ENCODE measurements at regions not wholly inside any gene's neighbourhood (a gene's known extent, or its start where the extent isn't known, plus 50 kb on each side); places are given as distances from the start of the nearest gene placed in this dataset.

DNA sequence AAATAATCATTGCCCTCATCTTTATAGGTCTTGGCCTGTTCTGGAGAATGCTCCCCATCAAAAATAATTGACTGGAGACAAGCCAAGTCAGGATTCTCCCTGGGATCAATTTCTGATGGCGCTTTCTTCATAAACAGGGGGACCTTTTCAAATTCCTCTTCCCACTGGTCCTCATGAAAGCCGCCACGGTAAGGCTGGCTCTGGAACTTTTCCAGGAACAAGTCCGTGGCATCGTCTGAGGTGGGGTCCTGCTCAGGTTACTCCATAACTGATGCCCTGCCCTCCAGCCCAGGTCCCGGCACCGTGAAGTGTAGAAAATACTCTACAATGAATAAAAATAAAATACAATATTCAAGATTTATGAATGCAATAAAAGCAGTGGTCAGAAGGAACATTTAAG, 79.4 kb upstream of the IGFBP3 start:
- Histone ChIP-seq H3K79me1 (ENCODE audit: low read depth in 1 of 2, low read length in 2 of 2) (no peaks in the 10 kb centered on the region), H4K20me1 (ENCODE audit: insufficient read depth, low read length) (no peaks in the 10 kb centered on the region), H2BK20ac (ENCODE audit: low read depth, low read length) (no peak overlapping the region), H3K9me1 (ENCODE audit: insufficient read depth, low read length) (peaks cover 14% of the 10 kb centered on the region), H2BK15ac (ENCODE audit: low read depth, low read length) (no peak overlapping the region), H3K9me3 (ENCODE audit: control insufficient read depth, insufficient read depth, low read length) (0 out of 2 replicates have a peak, but pooled peaks cover 2% of the 10 kb centered on the region), H3K4ac (ENCODE audit: low read depth, low read length) (no peak overlapping the region), H4K91ac (ENCODE audit: insufficient read depth, low read depth, low read length) (no peak overlapping the region), H3K27ac (ENCODE audit: insufficient read depth, low read length) (no peak overlapping the region), H3K14ac (replicated peaks; ENCODE audit: low read depth, low read length) (no peak overlapping the region), H3K4me2 (ENCODE audit: low read depth, low read length) (no peak overlapping the region), H2BK5ac (ENCODE audit: low read depth, low read length, poor library complexity, severe bottlenecking) (no peak overlapping the region), H3K4me1 (ENCODE audit: control insufficient read depth, insufficient read depth, low read length) (peaks cover 16% of the 10 kb centered on the region), H3K56ac (ENCODE audit: extremely low read depth, insufficient read depth, low read length) (no peak overlapping the region), H2AK9ac (replicated peaks; ENCODE audit: low read depth, low read length, poor library complexity) (no peak overlapping the region), H4K8ac (ENCODE audit: low read depth in 2 of 2, low read length in 2 of 2) (no peak overlapping the region), H3K18ac (ENCODE audit: low read depth, low read length) (no peak overlapping the region), H3K4me3 (ENCODE audit: insufficient read depth, low read depth, low read length) (no peak overlapping the region), H2AK5ac (ENCODE audit: low read depth, low read length) (no peak overlapping the region), H3K27me3 (ENCODE audit: control insufficient read depth, insufficient read depth, low read length) (no peaks in the 10 kb centered on the region), H2BK120ac (ENCODE audit: low read depth, low read length) (no peak overlapping the region), H4K5ac (ENCODE audit: low read depth, low read length) (no peak overlapping the region), H3K36me3 (ENCODE audit: control insufficient read depth, insufficient read depth, low read length) (no peaks in the 10 kb centered on the region), H3K23ac (ENCODE audit: low read depth, low read length) (no peak overlapping the region), H3K9ac (ENCODE audit: low read depth, low read length) (no peak overlapping the region), H2AFZ (replicated peaks; ENCODE audit: low read length, poor library complexity) (no peak overlapping the region)
- ATAC-seq (ENCODE audit: low read depth) (no peak), DNase-seq (no peak)
- CTCF ChIA-PET: no interaction called here
- intact Hi-C loops (cut with micrococcal nuclease): no loop called here
- no TSS peak for BruUV-seq (replicated peaks)
- WGBS, 2 experiments (ENCODE audit: extremely low coverage in 2 of 2, insufficient read length in 1 of 2): no CpG with 5 or more reads among the region's 7 CpGs
- TF ChIP-seq MAZ (IDR thresholded peaks at IDR 0.05; ENCODE audit: borderline replicate concordance, low read depth, low read length) (no peak), MXI1 (IDR thresholded peaks at IDR 0.05; ENCODE audit: borderline replicate concordance, low read depth, low read length) (no peak), RAD21 (IDR thresholded peaks at IDR 0.05; ENCODE audit: low read length) (no peak), CHD1 (IDR thresholded peaks at IDR 0.05; ENCODE audit: low read depth, low read length) (no peak), NFE2L2 (IDR thresholded peaks at IDR 0.05; ENCODE audit: low read depth, low read length) (no peak), POLR2A (IDR thresholded peaks at IDR 0.05; ENCODE audit: low read depth, low read length) (no peak), SMC3 (IDR thresholded peaks at IDR 0.05; ENCODE audit: low read depth, low read length) (no peak), ELK1 (IDR thresholded peaks at IDR 0.05; ENCODE audit: borderline replicate concordance, low read depth, low read length) (no peak), RCOR1 (IDR thresholded peaks at IDR 0.05; ENCODE audit: insufficient replicate concordance, low read length) (no peak), FOS (IDR thresholded peaks at IDR 0.05; ENCODE audit: low read depth, low read length) (no peak), RFX5 (IDR thresholded peaks at IDR 0.05; ENCODE audit: low read depth, low read length) (no peak), CEBPB (IDR thresholded peaks at IDR 0.05; ENCODE audit: low read depth, low read length) (no peak), MAFK (IDR thresholded peaks at IDR 0.05; ENCODE audit: low read depth, low read length) (no peak)
- TF ChIP-seq, protein P1, sequence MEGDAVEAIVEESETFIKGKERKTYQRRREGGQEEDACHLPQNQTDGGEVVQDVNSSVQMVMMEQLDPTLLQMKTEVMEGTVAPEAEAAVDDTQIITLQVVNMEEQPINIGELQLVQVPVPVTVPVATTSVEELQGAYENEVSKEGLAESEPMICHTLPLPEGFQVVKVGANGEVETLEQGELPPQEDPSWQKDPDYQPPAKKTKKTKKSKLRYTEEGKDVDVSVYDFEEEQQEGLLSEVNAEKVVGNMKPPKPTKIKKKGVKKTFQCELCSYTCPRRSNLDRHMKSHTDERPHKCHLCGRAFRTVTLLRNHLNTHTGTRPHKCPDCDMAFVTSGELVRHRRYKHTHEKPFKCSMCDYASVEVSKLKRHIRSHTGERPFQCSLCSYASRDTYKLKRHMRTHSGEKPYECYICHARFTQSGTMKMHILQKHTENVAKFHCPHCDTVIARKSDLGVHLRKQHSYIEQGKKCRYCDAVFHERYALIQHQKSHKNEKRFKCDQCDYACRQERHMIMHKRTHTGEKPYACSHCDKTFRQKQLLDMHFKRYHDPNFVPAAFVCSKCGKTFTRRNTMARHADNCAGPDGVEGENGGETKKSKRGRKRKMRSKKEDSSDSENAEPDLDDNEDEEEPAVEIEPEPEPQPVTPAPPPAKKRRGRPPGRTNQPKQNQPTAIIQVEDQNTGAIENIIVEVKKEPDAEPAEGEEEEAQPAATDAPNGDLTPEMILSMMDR (conservative IDR thresholded peaks at IDR 0.05; ENCODE audit: low read depth, low read length): no peak
- TF ChIP-seq, protein P2, sequence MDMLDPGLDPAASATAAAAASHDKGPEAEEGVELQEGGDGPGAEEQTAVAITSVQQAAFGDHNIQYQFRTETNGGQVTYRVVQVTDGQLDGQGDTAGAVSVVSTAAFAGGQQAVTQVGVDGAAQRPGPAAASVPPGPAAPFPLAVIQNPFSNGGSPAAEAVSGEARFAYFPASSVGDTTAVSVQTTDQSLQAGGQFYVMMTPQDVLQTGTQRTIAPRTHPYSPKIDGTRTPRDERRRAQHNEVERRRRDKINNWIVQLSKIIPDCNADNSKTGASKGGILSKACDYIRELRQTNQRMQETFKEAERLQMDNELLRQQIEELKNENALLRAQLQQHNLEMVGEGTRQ (IDR thresholded peaks at IDR 0.05; ENCODE audit: low read depth, low read length): no peak
- POLR2A ChIA-PET (ENCODE audit: unreplicated experiment): no interaction called here
- dilution Hi-C loops (cut with HindIII; ENCODE audit: low sequenced_read_pairs, unreplicated experiment): no loop called here
- in situ Hi-C loops (cut with MboI; ENCODE audit: low sequenced_read_pairs): no loop called here

Data from IMR-90 (cell line).